ENCODE measurements at regions not wholly inside any gene's neighbourhood (a gene's known extent, or its start where the extent isn't known, plus 50 kb on each side); places are given as distances from the start of the nearest gene placed in this dataset.

DNA sequence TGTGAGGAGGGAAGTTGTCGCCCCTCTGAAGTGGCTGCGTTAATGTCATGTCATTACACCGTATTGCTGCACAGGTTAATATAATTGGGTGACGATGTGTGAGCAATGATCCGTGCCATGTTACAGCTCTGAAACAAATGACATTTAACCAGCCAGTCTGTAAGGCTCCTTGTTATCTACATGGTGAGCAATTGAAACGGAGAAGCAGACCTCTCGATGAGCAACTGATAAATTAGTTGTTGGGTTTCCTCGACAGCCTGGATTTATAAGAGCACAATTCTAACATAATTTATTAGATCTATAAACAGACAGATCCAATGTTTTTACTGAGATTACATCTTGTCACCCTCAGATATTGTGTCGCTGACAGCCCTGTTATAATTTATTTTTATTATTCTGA lies 49.9 kb upstream of the MAFB start:
- DNase-seq = peak in 2 of 3 experiments; percentile 39 to 79

DNA sequence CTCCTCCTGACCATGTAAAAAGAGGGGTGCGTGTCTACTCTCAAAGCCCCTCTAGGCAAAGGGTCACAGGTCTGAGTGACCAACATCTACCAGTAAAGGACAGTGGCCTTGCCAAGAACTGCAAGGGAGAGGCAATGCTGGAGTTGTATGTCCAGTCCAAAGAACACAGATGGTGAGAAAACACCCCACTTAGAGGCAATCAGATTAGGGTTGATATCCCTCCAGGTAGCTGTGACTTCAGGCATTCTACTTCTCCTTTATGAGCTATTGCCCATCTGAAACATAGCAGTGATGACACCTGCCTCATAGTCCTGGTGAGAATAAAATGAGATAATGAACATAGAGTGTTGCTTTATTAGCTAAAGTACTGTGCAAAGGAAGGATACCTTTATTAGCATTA lies 50.8 kb upstream of the MAFB start:
- DNase-seq = no peak

GRCh38 chr20:40741507-40742106 lies 52.6 kb upstream of the MAFB start:
- DNase-seq = peak in 2 of 3 experiments; percentile 45 to 57

- DNase-seq = no peak
Observed at GRCh38 chr20:40743141-40743775, 54.2 kb upstream of the MAFB start.

DNA sequence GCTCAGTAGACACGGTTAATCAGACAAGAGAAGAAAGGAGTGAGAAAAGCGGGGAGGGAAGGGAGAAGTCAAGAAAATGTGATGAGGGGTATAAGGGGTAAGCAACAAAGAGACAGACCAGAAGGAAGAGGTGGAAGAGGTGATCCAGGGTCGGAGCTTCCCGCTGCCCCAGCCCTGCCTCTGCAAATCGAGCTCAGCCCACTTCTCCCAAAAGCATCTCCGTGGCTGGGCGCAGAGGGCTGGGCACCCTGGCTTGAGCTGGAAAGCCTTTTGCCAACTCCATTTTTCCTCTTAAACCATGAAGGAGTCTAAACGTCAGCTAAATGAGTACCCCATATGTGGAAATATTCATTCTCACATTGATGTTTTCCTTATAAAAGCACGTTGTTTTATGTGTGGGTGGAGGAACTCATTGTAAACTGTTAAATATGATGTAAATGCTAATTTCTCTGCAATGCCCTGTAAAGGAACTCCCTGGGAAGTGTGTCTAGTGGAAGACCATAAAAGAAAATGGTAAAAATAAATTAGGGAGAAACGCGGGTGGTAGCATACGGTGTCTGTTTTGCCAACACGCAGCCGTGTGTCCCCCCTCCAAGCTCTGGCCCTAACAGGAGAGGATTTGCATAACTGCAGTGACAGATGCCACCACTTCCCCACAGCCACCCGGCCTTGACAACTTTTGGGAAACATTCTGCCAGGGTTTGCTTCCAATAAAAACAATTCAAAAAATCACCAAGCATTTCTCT lies 55.2 kb upstream of the MAFB start:
- no peak for DNase-seq

GRCh38 chr20:40744818-40745175 lies 55.8 kb upstream of the MAFB start:
- no peak for DNase-seq

DNA sequence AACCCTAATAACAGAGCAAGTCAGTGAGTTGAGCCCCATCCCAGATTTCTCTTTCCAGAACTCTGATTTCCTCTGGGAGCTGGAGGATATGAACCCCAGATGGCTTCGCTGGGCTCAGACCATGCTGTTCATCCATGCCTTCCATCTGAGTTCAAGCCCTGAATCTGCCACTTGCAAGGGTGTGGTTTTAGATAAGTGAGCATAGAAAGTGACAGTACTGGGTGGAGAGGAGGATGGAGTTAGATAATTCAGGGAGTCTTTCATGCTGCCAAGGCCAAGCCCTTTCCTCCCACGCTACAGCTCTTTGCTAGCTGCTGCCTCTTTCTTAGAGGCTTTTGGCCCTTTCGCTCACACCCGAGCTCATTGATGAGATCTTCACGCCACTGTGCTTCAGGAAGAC lies 57.2 kb upstream of the MAFB start:
- no peak for DNase-seq

DNA sequence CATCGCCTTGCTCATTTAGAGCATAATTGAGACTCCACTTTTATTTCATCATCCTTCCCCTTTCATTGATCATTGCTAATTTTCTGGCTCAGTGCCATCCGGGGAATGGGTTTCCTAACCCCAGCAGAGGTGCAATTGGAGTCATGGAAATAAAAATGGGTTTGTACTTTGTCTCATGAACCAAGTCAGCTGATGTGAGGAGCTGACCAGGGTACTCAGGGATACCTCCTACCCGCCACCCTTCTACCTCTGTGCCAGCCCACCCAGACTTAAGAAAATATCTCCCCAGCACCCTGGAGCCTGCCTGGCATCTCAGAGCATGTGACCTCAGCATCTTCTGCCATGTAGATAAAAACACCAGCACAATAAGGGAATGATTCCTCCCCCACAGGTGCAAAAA lies 59.1 kb upstream of the MAFB start:
- no peak for DNase-seq

GRCh38 chr20:40749985-40750506 lies 61.0 kb upstream of the MAFB start:
- no peak for DNase-seq

DNA sequence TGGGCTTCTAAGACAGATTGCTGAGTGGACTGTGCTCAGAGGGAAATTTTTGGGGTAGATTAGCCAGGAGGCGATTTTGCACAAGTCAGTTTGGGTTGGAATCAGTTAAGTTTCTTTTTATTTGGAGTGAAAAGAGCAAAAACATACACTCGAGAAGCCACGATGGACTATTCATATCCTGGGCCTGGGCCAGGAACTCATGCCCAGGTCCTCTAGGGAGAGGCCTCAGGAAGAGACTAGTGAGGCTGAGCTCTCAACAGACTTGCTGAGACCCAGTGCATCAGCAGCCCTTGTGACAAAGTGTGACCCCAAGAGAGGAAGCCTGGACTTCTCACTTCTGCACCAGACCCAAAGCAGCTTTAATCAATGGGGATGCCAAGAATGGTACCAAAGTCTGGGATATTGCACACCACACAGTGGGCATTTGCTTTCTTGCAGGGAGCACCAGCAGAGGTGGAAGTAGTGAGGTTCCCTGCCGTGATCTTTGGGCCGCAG lies 61.6 kb upstream of the MAFB start:
- no peak for DNase-seq

GRCh38 chr20:40753472-40753871 lies 64.4 kb upstream of the MAFB start:
- DNase-seq = no peak

GRCh38 chr20:40754339-40754943 lies 65.4 kb upstream of the MAFB start:
- no peak for DNase-seq

DNA sequence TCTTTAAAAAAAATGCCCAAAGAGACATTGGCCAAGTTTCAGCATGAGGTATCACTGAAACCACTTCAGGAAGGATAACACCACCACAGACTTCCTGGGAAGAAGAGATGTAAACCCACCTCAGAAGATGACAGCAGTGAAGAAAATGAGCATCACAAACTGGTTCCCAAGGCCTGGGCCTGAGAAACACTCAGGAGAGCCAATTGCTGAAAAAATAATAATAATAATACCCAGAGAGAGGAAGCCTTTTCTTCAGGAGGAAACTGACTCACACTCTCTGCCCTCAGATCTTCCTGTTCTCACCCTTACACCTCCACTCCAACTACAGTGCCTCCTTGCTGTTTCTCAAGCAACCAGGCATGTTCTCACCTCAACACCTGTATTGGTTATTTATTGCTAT lies 68.1 kb upstream of the MAFB start:
- DNase-seq = no peak

DNA sequence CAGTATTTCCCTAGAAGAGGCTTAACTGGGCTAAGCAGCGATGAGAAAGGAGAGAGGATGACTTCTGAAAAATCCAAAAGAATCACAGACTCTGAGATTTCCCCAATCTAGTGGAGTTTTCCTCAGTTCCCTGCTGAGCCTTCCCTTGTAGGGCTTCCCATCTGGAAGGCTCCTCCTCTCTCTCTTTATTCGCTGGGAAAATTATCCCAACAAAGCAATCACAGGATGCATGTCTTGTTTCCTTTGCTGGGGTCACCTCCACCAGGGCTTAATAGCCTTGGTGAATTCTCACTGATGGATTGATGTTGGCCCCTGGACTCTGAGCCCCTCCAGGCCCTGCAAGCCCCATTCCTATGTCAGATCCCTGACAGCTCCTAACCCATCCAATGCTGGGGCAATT lies 69.8 kb upstream of the MAFB start:
- no peak for DNase-seq

GRCh38 chr20:40760399-40760798 lies 71.4 kb upstream of the MAFB start:
- DNase-seq = no peak

GRCh38 chr20:40763646-40764295 lies 74.7 kb upstream of the MAFB start:
- DNase-seq = no peak

- no peak for DNase-seq
Observed at GRCh38 chr20:40765814-40766480, 76.9 kb upstream of the MAFB start.

DNA sequence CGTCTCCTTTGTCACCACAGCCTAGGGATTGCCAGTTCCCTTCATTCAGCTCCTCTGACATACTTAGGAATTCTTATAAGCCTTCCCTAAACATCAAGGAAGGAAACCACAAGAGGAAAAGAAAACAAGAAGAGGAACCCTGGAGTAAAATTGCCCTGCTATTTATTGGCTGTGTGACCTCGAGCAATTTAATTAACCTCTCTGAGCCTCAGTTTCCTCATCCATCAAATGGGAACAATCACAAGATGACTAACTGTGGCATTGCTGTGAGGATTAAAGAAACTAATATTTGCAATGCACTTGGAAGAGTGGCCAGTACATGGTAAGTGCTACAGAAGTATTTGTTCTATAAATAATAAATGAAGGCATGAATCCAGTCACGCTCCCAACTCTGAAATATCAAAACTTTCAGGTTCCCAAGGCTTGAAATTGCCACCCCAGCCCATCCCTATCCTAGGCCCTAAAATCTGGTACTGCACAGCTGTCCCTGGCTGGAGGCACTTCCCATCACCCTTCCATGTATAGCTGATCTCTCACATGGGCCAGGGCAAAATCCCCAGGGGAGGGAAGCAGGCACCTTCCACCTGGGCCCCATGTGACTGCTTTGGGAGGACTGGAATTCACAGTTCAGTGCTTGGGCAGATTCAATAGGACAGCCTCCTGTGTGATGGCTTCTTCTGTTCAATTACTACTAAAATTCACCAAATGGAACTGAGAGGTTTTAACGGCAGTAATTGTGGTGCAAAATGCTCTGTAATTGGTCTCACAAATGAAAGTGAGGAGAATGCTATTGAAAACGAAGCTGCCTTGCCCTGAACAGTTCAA lies 78.0 kb upstream of the MAFB start:
- no peak for DNase-seq

DNA sequence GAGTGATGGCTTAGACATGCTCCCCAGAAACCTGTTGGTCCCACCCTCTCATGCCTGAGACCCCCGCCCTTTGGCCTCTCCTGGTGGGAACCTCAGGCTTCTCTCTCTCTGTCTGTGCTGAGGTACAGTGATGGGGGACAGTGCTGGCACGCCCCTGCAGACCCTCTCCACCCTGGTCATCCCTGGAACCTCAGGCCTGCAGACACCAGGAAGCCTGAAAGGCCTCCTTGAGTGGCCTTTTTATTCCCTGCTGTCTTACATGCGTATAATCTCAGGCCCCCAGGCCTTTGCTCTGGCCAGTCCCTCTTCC lies 78.5 kb upstream of the MAFB start:
- no peak for DNase-seq

DNA sequence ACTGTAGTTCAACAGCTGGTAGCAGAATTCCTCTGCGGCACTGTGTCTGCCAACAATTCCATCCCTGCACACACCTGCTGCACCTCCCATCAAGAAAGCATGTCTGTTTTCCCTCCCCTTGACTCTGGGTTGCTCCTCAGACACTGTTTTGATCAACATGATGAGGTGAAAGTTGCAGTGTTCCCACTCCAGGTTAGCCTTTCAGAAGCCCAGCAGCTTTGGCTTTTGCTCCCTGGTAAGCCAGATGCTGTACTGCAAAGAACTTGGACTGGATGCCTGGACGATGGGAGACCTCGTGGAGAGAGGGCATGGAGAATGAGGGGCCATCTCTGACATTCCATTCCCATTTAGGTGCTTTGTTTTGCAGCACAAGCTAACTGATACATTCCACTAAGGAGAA lies 79.1 kb upstream of the MAFB start:
- no peak for DNase-seq

- no peak for DNase-seq
Observed at GRCh38 chr20:40769677-40770285, 80.7 kb upstream of the MAFB start.

All from NCI-H1417 (cell line).